SK-N-MC (cell line): ENCODE measurements at regions not wholly inside any gene's neighbourhood (a gene's known extent, or its start where the extent isn't known, plus 50 kb on each side); places are given as distances from the start of the nearest gene placed in this dataset.

Experiments used
- EZH2 ChIP-seq: fragments of 200-600 bp; sonication (generic); IDR thresholded peaks from one replicate; pipeline ENCODE4 v1.6.1; 2017; ENCODE audit warnings: antibody characterized with exemption
- FOXP2 ChIP-seq: optimal IDR thresholded peaks from 2 replicates; pipeline ENCODE3; 2011; ENCODE audit warnings: mild to moderate bottlenecking, moderate library complexity; ENCODE audit not compliant: insufficient read depth; ENCODE audit errors: extremely low read length, control extremely low read depth
- POLR2AphosphoS5 ChIP-seq: IDR thresholded peaks from 2 replicates; pipeline ENCODE4 v1.6.1; 2012; ENCODE audit warnings: mild to moderate bottlenecking, low read depth, low read length, borderline replicate concordance

DNA sequence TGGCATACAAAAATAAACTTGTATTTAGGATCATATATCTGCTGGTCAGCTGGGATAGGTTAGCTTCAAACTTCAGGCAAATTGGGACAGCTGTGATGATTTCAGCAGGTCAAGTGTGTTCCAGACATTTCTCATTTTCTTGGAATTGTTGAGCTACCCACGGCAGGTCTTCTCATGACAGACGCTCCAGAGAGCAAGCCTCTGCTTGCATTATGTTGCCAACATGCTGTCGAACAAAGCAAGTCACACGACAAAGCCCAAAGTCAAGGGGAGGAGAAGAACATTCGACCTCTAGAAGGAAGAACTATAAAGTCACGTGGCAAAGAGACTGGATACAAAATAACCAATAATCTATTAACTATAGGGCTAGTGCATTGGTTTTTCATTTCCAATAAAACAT, 103.5 kb downstream of the RAB18 start:
- TF ChIP-seq EZH2, result no peak
- no peak for TF ChIP-seq POLR2AphosphoS5
- TF ChIP-seq FOXP2, result no peak
